Esophagus squamous epithelium (tissue), 5 donors: ENCODE measurements at regions not wholly inside any gene's neighbourhood (a gene's known extent, or its start where the extent isn't known, plus 50 kb on each side); places are given as distances from the start of the nearest gene placed in this dataset.

Experiments
- DNase-seq: peaks from one replicate; lab custom pipeline; 2025; lab: John Stamatoyannopoulos, UW
- H3K27ac ChIP-seq, 4 donors: fragments of 200-600 bp; sonication (generic); one replicate each; pipeline ENCODE4 v1.5.1; 2016 to 2019; ENCODE audit warnings: mild to moderate bottlenecking in 1 of 4
- H3K27me3 ChIP-seq, 4 donors: fragments of 200-600 bp; sonication (generic); 1 replicate in 3 of 4; 2 replicates in 1 of 4; pipeline versions ENCODE4 v1.5.1 to v1.6.0; 2017 to 2021; ENCODE audit warnings: antibody characterized with exemption in 1 of 4
- H3K36me3 ChIP-seq, 3 donors: fragments of 200-600 bp; sonication (generic); one replicate each; pipeline ENCODE4 v1.5.1; 2016 to 2019
- H3K4me1 ChIP-seq, 3 donors: fragments of 200-600 bp; sonication (generic); one replicate each; pipeline ENCODE4 v1.5.1; 2017 to 2019
- H3K4me3 ChIP-seq, 4 donors: fragments of 200-600 bp; sonication (generic); 1 replicate in 3 of 4; 2 replicates in 1 of 4; pipeline ENCODE4 v1.5.1; 2016 to 2019; ENCODE audit warnings: mild to moderate bottlenecking in 2 of 4, moderate library complexity in 1 of 4
- H3K9me3 ChIP-seq, 3 donors: fragments of 200-600 bp; sonication (generic); one replicate each; pipeline ENCODE4 v1.5.1; 2016 to 2019
- CTCF ChIP-seq, 6 experiments: fragments of 450-650 bp in 4 of 6; fragments of 200-600 bp in 2 of 6; sonication (generic) in 2 of 6; IDR thresholded peaks; one replicate each; pipeline ENCODE4 v1.5.1; 2016 to 2019; ENCODE audit warnings: antibody characterized with exemption in 6 of 6, mild to moderate bottlenecking in 4 of 6, moderate library complexity in 4 of 6
- POLR2A ChIP-seq, 4 donors: fragments of 450-650 bp; IDR thresholded peaks; one replicate each; pipeline ENCODE4 v1.6.1; 2017; ENCODE audit warnings: antibody characterized with exemption in 4 of 4, mild to moderate bottlenecking in 4 of 4, moderate library complexity in 3 of 4
- WGBS, 2 donors: methylation state at CpG; one replicate each; pipeline ENCODE4 v1.1.5; 2018; 5-methylcytosine and 5-hydroxymethylcytosine counted together
- intact Hi-C: fragments of 100-400 bp; cut with DNase I; formaldehyde crosslinking; loops from one replicate; pipeline ENCODE4 v1.15.0; 2022
- donor health status: DM: yes; HTN: yes; CAD: no.

DNA sequence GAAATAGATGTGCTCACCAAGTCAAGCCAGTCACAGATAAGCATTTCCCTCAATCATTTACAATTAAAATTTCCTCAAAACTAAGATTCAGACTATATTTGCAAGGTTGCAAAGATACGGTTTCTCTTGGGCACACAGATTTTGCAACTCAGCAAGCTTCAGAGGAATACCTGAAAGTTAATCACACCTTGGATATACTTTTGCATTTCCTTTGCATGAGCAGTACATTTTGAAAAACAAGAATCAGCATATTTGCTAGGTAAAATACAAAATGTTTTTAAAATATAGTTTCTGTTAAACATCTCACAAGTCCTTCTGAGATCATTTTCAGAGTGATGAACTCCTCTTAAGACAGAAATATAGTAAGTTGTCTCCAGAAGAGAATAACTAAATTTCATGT lies 336.9 kb downstream of the DUSP6 start:
- no peak for DNase-seq
- Histone ChIP-seq H3K4me1 (peaks cover 0 to 18% (median 2%) of the 10 kb centered on the region in 3 donors), H3K4me3 (no peak overlapping the region), H3K9me3 (no peaks in the 10 kb centered on the region), H3K27ac (no peak overlapping the region), H3K27me3 (no peaks in the 10 kb centered on the region), H3K36me3 (no peaks in the 10 kb centered on the region)
- WGBS, 2 donors, result 75 to 83% methylated on average over 1 of the region's 1 CpG
- no peak for TF ChIP-seq CTCF (IDR thresholded peaks at IDR 0.05)
- no peak for TF ChIP-seq POLR2A (IDR thresholded peaks at IDR 0.05)
- intact Hi-C loops, result loop anchor here (10.0 kb wide), 1 partner anchor 449 kb away; no protein-coding TSS in a partner anchor

DNA sequence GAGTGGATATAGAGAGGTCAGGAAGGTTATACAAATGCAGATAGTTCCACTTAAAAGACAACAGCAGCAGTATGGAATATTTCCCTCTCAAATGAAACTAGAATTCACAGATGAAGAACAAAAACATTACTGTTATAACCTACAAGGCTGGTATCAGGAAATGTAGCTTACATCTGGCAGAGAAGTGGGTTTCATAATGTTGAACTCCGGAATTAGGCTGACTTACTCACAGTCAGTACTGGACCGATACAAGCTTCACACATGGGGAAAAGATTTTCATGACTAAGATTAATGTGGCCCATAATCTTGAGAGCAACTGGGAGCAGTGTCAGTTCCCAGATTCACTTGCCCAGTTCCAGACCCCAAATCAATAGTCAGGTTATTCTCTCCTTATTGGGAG lies 353.9 kb downstream of the DUSP6 start:
- Histone ChIP-seq H3K27ac (no peak overlapping the region), H3K4me3 (no peak overlapping the region), H3K36me3 (no peaks in the 10 kb centered on the region), H3K4me1 (no peaks in the 10 kb centered on the region), H3K27me3 (no peaks in the 10 kb centered on the region), H3K9me3 (no peaks in the 10 kb centered on the region)
- DNase-seq, result no peak
- intact Hi-C loops, result no loop called here
- WGBS, 2 donors, result 34 to 89% methylated on average over 2 of the region's 2 CpGs
- TF ChIP-seq POLR2A (IDR thresholded peaks at IDR 0.05), result no peak
- no peak for TF ChIP-seq CTCF (IDR thresholded peaks at IDR 0.05)

GRCh38 chr12:88996200-88996788 lies 356.0 kb downstream of the DUSP6 start:
- TF ChIP-seq POLR2A (IDR thresholded peaks at IDR 0.05) (no peak), CTCF (IDR thresholded peaks at IDR 0.05) (no peak)
- H3K4me3 ChIP-seq, result no peak overlapping the region
- no peaks in the 10 kb centered on the region for H3K4me1 ChIP-seq
- no peak for DNase-seq
- 86 to 93% methylated on average over 2 of the region's 2 CpGs for WGBS, 2 donors
- no peaks in the 10 kb centered on the region for H3K27me3 ChIP-seq
- no peaks in the 10 kb centered on the region for H3K9me3 ChIP-seq
- no peaks in the 10 kb centered on the region for H3K36me3 ChIP-seq
- intact Hi-C loops, result no loop called here
- no peak overlapping the region for H3K27ac ChIP-seq

GRCh38 chr12:88994971-88995370 lies 357.3 kb downstream of the DUSP6 start:
- H3K27me3 ChIP-seq, result no peaks in the 10 kb centered on the region
- H3K27ac ChIP-seq, result no peak overlapping the region
- H3K9me3 ChIP-seq, result no peaks in the 10 kb centered on the region
- intact Hi-C loops, result no loop called here
- 71 to 75% methylated on average over 1 of the region's 1 CpG for WGBS, 2 donors
- TF ChIP-seq CTCF (IDR thresholded peaks at IDR 0.05) (no peak), POLR2A (IDR thresholded peaks at IDR 0.05) (no peak)
- DNase-seq, result no peak
- no peak overlapping the region for H3K4me3 ChIP-seq
- H3K4me1 ChIP-seq, result no peaks in the 10 kb centered on the region
- no peaks in the 10 kb centered on the region for H3K36me3 ChIP-seq

- Histone ChIP-seq H3K4me3 (no peak overlapping the region), H3K27ac (no peak overlapping the region), H3K9me3 (no peaks in the 10 kb centered on the region), H3K27me3 (no peaks in the 10 kb centered on the region), H3K4me1 (no peaks in the 10 kb centered on the region), H3K36me3 (no peaks in the 10 kb centered on the region)
- intact Hi-C loops, result no loop called here
- no peak for DNase-seq
- 96 to 98% methylated on average over 2 of the region's 2 CpGs for WGBS, 2 donors
- no peak for TF ChIP-seq CTCF (IDR thresholded peaks at IDR 0.05)
- no peak for TF ChIP-seq POLR2A (IDR thresholded peaks at IDR 0.05)
These were observed 357.8 kb downstream of the DUSP6 start for GRCh38 chr12:88994537-88994936.
